ENCODE measurements at regions not wholly inside any gene's neighbourhood (a gene's known extent, or its start where the extent isn't known, plus 50 kb on each side); places are given as distances from the start of the nearest gene placed in this dataset.

- POLR2A ChIA-PET = no interaction called here
- Mint-ChIP-seq H3K36me3 (ENCODE audit: low read depth) (no peaks in the 10 kb centered on the region), H3K27ac (no peak overlapping the region), H3K4me3 (no peak overlapping the region), H3K27me3 (no peaks in the 10 kb centered on the region), H3K9me3 (no peaks in the 10 kb centered on the region), H3K4me1 (ENCODE audit: low read depth) (no peaks in the 10 kb centered on the region)
- intact Hi-C loops (cut with micrococcal nuclease) = no loop called here
- DNase-seq (no peak), ATAC-seq (no peak)
- no peak for TF ChIP-seq CTCF (IDR thresholded peaks at IDR 0.05)
- CTCF ChIA-PET = no interaction called here
Observed at GRCh38 chr1:98098473-98098872, 177.6 kb upstream of the DPYD start.

GRCh38 chr1:98090351-98090750 is 169.5 kb upstream of the DPYD start:
- no peak for ATAC-seq

GRCh38 chr1:98088381-98088780 is 167.5 kb upstream of the DPYD start:
- POLR2A ChIA-PET = no interaction called here
- CTCF ChIA-PET = no interaction called here
- H3K4me3 Mint-ChIP-seq = no peak overlapping the region

More at GRCh38 chr1:98090351-98090750, 169.5 kb upstream of the DPYD start:
- no peaks in the 10 kb centered on the region for H3K9me3 Mint-ChIP-seq
- H3K4me1 Mint-ChIP-seq (ENCODE audit: low read depth) = no peaks in the 10 kb centered on the region
- ChIA-PET CTCF (no interaction called here), POLR2A (no interaction called here)
- no peak for TF ChIP-seq CTCF (IDR thresholded peaks at IDR 0.05)
- intact Hi-C loops (cut with micrococcal nuclease) = no loop called here
- H3K36me3 Mint-ChIP-seq (ENCODE audit: low read depth) = no peaks in the 10 kb centered on the region
- no peak for DNase-seq
- no peak overlapping the region for H3K27ac Mint-ChIP-seq
- H3K4me3 Mint-ChIP-seq = no peak overlapping the region
- peaks cover 1% of the 10 kb centered on the region for H3K27me3 Mint-ChIP-seq

GRCh38 chr1:98086796-98087441 is 166.1 kb upstream of the DPYD start:
- Mint-ChIP-seq H3K36me3 (ENCODE audit: low read depth) (no peaks in the 10 kb centered on the region), H3K27me3 (no peaks in the 10 kb centered on the region), H3K9me3 (no peaks in the 10 kb centered on the region), H3K4me1 (ENCODE audit: low read depth) (no peaks in the 10 kb centered on the region), H3K4me3 (no peak overlapping the region), H3K27ac (no peak overlapping the region)
- ATAC-seq = no peak
- TF ChIP-seq CTCF (IDR thresholded peaks at IDR 0.05) = no peak
- DNase-seq = no peak
- intact Hi-C loops (cut with micrococcal nuclease) = no loop called here
- CTCF ChIA-PET = no interaction called here
- POLR2A ChIA-PET = no interaction called here

More at GRCh38 chr1:98088381-98088780, 167.5 kb upstream of the DPYD start:
- Mint-ChIP-seq H3K27me3 (peaks cover 1% of the 10 kb centered on the region), H3K4me1 (ENCODE audit: low read depth) (no peaks in the 10 kb centered on the region), H3K9me3 (no peaks in the 10 kb centered on the region), H3K27ac (no peak overlapping the region), H3K36me3 (ENCODE audit: low read depth) (no peaks in the 10 kb centered on the region)
- ATAC-seq (no peak), DNase-seq (no peak)
- no peak for TF ChIP-seq CTCF (IDR thresholded peaks at IDR 0.05)
- intact Hi-C loops (cut with micrococcal nuclease) = no loop called here

- no peaks in the 10 kb centered on the region for H3K36me3 Mint-ChIP-seq (ENCODE audit: low read depth)
- H3K4me1 Mint-ChIP-seq (ENCODE audit: low read depth) = no peaks in the 10 kb centered on the region
- H3K9me3 Mint-ChIP-seq = no peaks in the 10 kb centered on the region
- no peak for ATAC-seq
- H3K27ac Mint-ChIP-seq = no peak overlapping the region
- no peak for DNase-seq
- no peak overlapping the region for H3K4me3 Mint-ChIP-seq
- CTCF ChIA-PET = no interaction called here
- POLR2A ChIA-PET = no interaction called here
- intact Hi-C loops (cut with micrococcal nuclease) = no loop called here
- TF ChIP-seq CTCF (IDR thresholded peaks at IDR 0.05) = no peak
- no peaks in the 10 kb centered on the region for H3K27me3 Mint-ChIP-seq
Observed at GRCh38 chr1:98086156-98086555, 165.3 kb upstream of the DPYD start.

Data from activated CD8-positive, alpha-beta T cell treated with anti-CD3 and anti-CD28 coated beads for 36 hours (primary cell).